A549 (cell line): ENCODE measurements at regions not wholly inside any gene's neighbourhood (a gene's known extent, or its start where the extent isn't known, plus 50 kb on each side); places are given as distances from the start of the nearest gene placed in this dataset.

Experiments
- BHLHE40 ChIP-seq: IDR thresholded peaks from 2 replicates; pipeline ENCODE4 v1.6.1; 2012; ENCODE audit warnings: low read depth, low read length, inconsistent platforms
- CEBPB ChIP-seq, 2 experiments: fragments of >200 bp in 1 of 2; sonication (Bioruptor Twin) in 1 of 2; formaldehyde crosslinking in 1 of 2; IDR thresholded peaks; 2 replicates each; pipeline ENCODE4 v1.6.1; 2012 to 2016
- CTCF ChIP-seq: fragments of >200 bp; sonication (Bioruptor Twin); formaldehyde crosslinking; IDR thresholded peaks from 3 replicates; pipeline ENCODE4 v1.5.1; 2016
- ELK1 ChIP-seq: fragments of 150-350 bp; IDR thresholded peaks from 2 replicates; pipeline ENCODE4 v1.6.1; 2014; ENCODE audit warnings: low read depth, mild to moderate bottlenecking, low read length
- EP300 ChIP-seq, 2 experiments: fragments of >200 bp; sonication (Bioruptor Twin); formaldehyde crosslinking; IDR thresholded peaks; 2 replicates in 1 of 2; 3 replicates in 1 of 2; pipeline ENCODE4 v1.6.1; 2016 to 2017
- FOSB ChIP-seq: fragments of 250-450 bp; sonication (Bioruptor Pico); IDR thresholded peaks from 2 replicates; pipeline ENCODE4 v1.5.0; 2020; ENCODE audit warnings: mild to moderate bottlenecking, moderate library complexity
- FOSL2 ChIP-seq, 2 experiments: fragments of 450-650 bp in 1 of 2; fragments of >200 bp in 1 of 2; sonication (Bioruptor Twin) in 1 of 2; formaldehyde crosslinking; IDR thresholded peaks; 2 replicates each; pipeline versions ENCODE4 v1.5.0 to v1.6.1; 2016 to 2020; ENCODE audit warnings: mild to moderate bottlenecking in 1 of 2, moderate library complexity in 1 of 2
- HMGXB4 ChIP-seq: fragments of 250-450 bp; sonication (Bioruptor Pico); IDR thresholded peaks from 2 replicates; pipeline ENCODE4 v1.5.0; 2021; ENCODE audit warnings: mild to moderate bottlenecking, moderate library complexity, borderline replicate concordance
- MAX ChIP-seq: IDR thresholded peaks from 2 replicates; pipeline ENCODE4 v1.6.1; 2012
- MYC ChIP-seq: IDR thresholded peaks from 2 replicates; pipeline ENCODE4 v1.6.1; 2012; ENCODE audit warnings: mild to moderate bottlenecking, inconsistent platforms, low read length, improper control_type of control experiment, borderline replicate concordance
- PHF8 ChIP-seq: fragments of 200-600 bp; sonication (generic); IDR thresholded peaks from 2 replicates; pipeline ENCODE4 v1.6.1; 2016; ENCODE audit warnings: low read depth, mild to moderate bottlenecking, antibody characterized with exemption, moderate library complexity, borderline replicate concordance
- POLR2A ChIP-seq: IDR thresholded peaks from 2 replicates; pipeline ENCODE4 v1.6.1; 2012; ENCODE audit warnings: mild to moderate bottlenecking, low read length
- RFX5 ChIP-seq: fragments of 450-650 bp; IDR thresholded peaks from 2 replicates; pipeline ENCODE4 v1.7.1; 2014; ENCODE audit warnings: antibody characterized with exemption, mild to moderate bottlenecking, moderate library complexity
- SMC3 ChIP-seq: fragments of >200 bp; sonication (Bioruptor Twin); formaldehyde crosslinking; IDR thresholded peaks from 3 replicates; pipeline ENCODE4 v1.6.1; 2018; ENCODE audit warnings: inconsistent platforms

- TF ChIP-seq CTCF (no peak), CEBPB (IDR thresholded peaks at IDR 0.05) (no peak), POLR2A (no peak), ELK1 (no peak), SMC3 (no peak), FOSB (CRISPR knock-in tag) (no peak), MAX (no peak), PHF8 (no peak), RFX5 (no peak), HMGXB4 (no peak), EP300 (IDR thresholded peaks at IDR 0.05) (no peak), FOSL2 (IDR thresholded peaks at IDR 0.05) (no peak), FOSL2 (CRISPR knock-in tag; IDR thresholded peaks at IDR 0.05) (no peak), BHLHE40 (no peak), MYC (no peak)
These were observed 67.8 kb downstream of the RASSF10 start for GRCh38 chr11:13076961-13077360.
